ENCODE measurements at regions not wholly inside any gene's neighbourhood (a gene's known extent, or its start where the extent isn't known, plus 50 kb on each side); places are given as distances from the start of the nearest gene placed in this dataset.

GRCh38 chr6:44645276-44645675, 257.8 kb downstream of the CDC5L start:
- TF ChIP-seq CTCF (conservative IDR thresholded peaks at IDR 0.05) = peak; percentile 51
- H3K79me1 ChIP-seq (ENCODE audit: insufficient read depth, low read depth, low read length, poor library complexity, severe bottlenecking) = no peaks in the 10 kb centered on the region
- H3T11ph ChIP-seq (ENCODE audit: low read length) = no peak overlapping the region
- H3K79me2 ChIP-seq (ENCODE audit: insufficient read depth, low read length) = no peaks in the 10 kb centered on the region
- no peak overlapping the region for H3K4me2 ChIP-seq (ENCODE audit: insufficient read depth, insufficient read length, low read length)
- no peaks in the 10 kb centered on the region for H3K4me1 ChIP-seq (ENCODE audit: insufficient read depth, low read length)
- no peak overlapping the region for H2BK5ac ChIP-seq (ENCODE audit: insufficient read length, low read length)
- H2BK15ac ChIP-seq (ENCODE audit: low read depth, low read length) = no peak overlapping the region
- H3K9ac ChIP-seq (ENCODE audit: extremely low read depth, insufficient read length, low read length) = no peak overlapping the region
- H3K4ac ChIP-seq (ENCODE audit: low read depth, low read length) = no peak overlapping the region
- no peaks in the 10 kb centered on the region for H3K9me3 Mint-ChIP-seq
- no CpG with 5 or more reads among the region's 6 CpGs for WGBS (ENCODE audit: extremely low coverage, insufficient read length, low lambda C conversion rate)
- no peak overlapping the region for H2BK120ac ChIP-seq (ENCODE audit: low read depth, low read length, poor library complexity, severe bottlenecking)
- H4K5ac ChIP-seq (ENCODE audit: insufficient read length, low read depth, low read length) = no peak overlapping the region
- H4K8ac ChIP-seq (replicated peaks; ENCODE audit: insufficient read length, low read depth, low read length) = no peak overlapping the region
- no peak overlapping the region for H3K56ac ChIP-seq (ENCODE audit: insufficient read length, low read depth, low read length)
- H2AFZ ChIP-seq (ENCODE audit: low read length) = no peak overlapping the region
- no peak overlapping the region for H2BK20ac ChIP-seq (ENCODE audit: low read depth, low read length, poor library complexity, severe bottlenecking)
- H3K27ac Mint-ChIP-seq = no peak overlapping the region
- no peaks in the 10 kb centered on the region; the same call in 1 of the 2 replicates for H3K27me3 Mint-ChIP-seq (ENCODE audit: low read depth)
- H3K27me3 ChIP-seq (ENCODE audit: insufficient read depth, low read length) = no peaks in the 10 kb centered on the region
- H2AK5ac ChIP-seq (ENCODE audit: insufficient read length, low read length) = no peak overlapping the region
- no peak overlapping the region for H4K91ac ChIP-seq (ENCODE audit: insufficient read length, low read depth, low read length)
- no peak overlapping the region for H3K23ac ChIP-seq (ENCODE audit: insufficient read length, low read depth, low read length)
- DNase-seq = no peak
- H3K23me2 ChIP-seq (ENCODE audit: insufficient read length, low read depth, low read length, poor library complexity, severe bottlenecking) = no peaks in the 10 kb centered on the region
- H3K14ac ChIP-seq (ENCODE audit: insufficient read depth, low read length) = no peak overlapping the region
- no peaks in the 10 kb centered on the region for H3K9me3 ChIP-seq (ENCODE audit: control insufficient read depth, low read depth, low read length)
- no peak overlapping the region for H2BK12ac ChIP-seq (ENCODE audit: insufficient read length, low read depth, low read length)
- no peaks in the 10 kb centered on the region for H4K20me1 ChIP-seq (ENCODE audit: control insufficient read depth, insufficient read depth, insufficient read length)
- no peaks in the 10 kb centered on the region for H3K4me1 Mint-ChIP-seq
- no peak overlapping the region for H3K4me3 Mint-ChIP-seq
- H3K36me3 Mint-ChIP-seq (ENCODE audit: insufficient read depth in 1 of 3, low read depth in 3 of 3) = no peaks in the 10 kb centered on the region
- H3K27ac ChIP-seq (ENCODE audit: insufficient read length, low read depth, low read length) = no peak overlapping the region
- H3K18ac ChIP-seq (ENCODE audit: insufficient read length, low read depth, low read length) = no peak overlapping the region

Measured in H9 (cell line).